Bronchial epithelial cell (primary cell): ENCODE measurements at regions not wholly inside any gene's neighbourhood (a gene's known extent, or its start where the extent isn't known, plus 50 kb on each side); places are given as distances from the start of the nearest gene placed in this dataset.

ENCODE experiments used
- DNase-seq: peaks from one replicate; pipeline ENCODE4 v3.0.0-alpha.2; 2010; ENCODE audit warnings: low read depth
- FAIRE-seq: peaks from 2 replicates; lab custom pipeline; 2011; peaks lifted over from hg19 to GRCh38; lab: Jason Lieb, UNC
- H3K27me3 ChIP-seq: 2 replicates; pipeline ENCODE4 v1.5.1; 2011; ENCODE audit warnings: low read length; ENCODE audit not compliant: control insufficient read depth, insufficient read depth
- H3K36me3 ChIP-seq: 2 replicates; pipeline ENCODE4 v1.5.1; 2011; ENCODE audit warnings: low read length; ENCODE audit not compliant: control insufficient read depth, insufficient read depth
- H3K4me3 ChIP-seq: 2 replicates; pipeline ENCODE4 v1.5.1; 2011; ENCODE audit warnings: mild to moderate bottlenecking, low read depth, low read length, control low read depth
- CTCF ChIP-seq: IDR thresholded peaks from 2 replicates; pipeline ENCODE4 v1.5.1; 2011; ENCODE audit warnings: mild to moderate bottlenecking, moderate library complexity, low read length, control low read depth, inconsistent platforms; ENCODE audit not compliant: insufficient read depth, severe bottlenecking

- no peaks in the 10 kb centered on the region for H3K36me3 ChIP-seq
- no peak for FAIRE-seq
- no peaks in the 10 kb centered on the region for H3K27me3 ChIP-seq
- no peak for TF ChIP-seq CTCF
- no peak overlapping the region for H3K4me3 ChIP-seq
- no peak for DNase-seq
Observed at GRCh38 chr5:71834601-71835000, 115.5 kb downstream of the CARTPT start.

- FAIRE-seq: no peak
- no peaks in the 10 kb centered on the region for H3K36me3 ChIP-seq
- no peaks in the 10 kb centered on the region for H3K27me3 ChIP-seq
- no peak overlapping the region for H3K4me3 ChIP-seq
- TF ChIP-seq CTCF: no peak
- DNase-seq: no peak
Observed at GRCh38 chr5:71836084-71836483, 117.0 kb downstream of the CARTPT start.

- DNase-seq (no peak), FAIRE-seq (no peak)
- Histone ChIP-seq H3K36me3 (no peaks in the 10 kb centered on the region), H3K27me3 (no peaks in the 10 kb centered on the region), H3K4me3 (no peak overlapping the region)
- no peak for TF ChIP-seq CTCF
Observed at GRCh38 chr5:71836559-71837112, 117.6 kb downstream of the CARTPT start.

- Histone ChIP-seq H3K4me3 (no peak overlapping the region), H3K36me3 (no peaks in the 10 kb centered on the region), H3K27me3 (no peaks in the 10 kb centered on the region)
- FAIRE-seq (no peak), DNase-seq (no peak)
- TF ChIP-seq CTCF: no peak
Observed at GRCh38 chr5:71838286-71838685, 119.2 kb downstream of the CARTPT start.

GRCh38 chr5:71839096-71839884, 120.2 kb downstream of the CARTPT start:
- no peaks in the 10 kb centered on the region for H3K27me3 ChIP-seq
- no peak for FAIRE-seq
- no peak for DNase-seq
- H3K4me3 ChIP-seq: no peak overlapping the region
- TF ChIP-seq CTCF: no peak
- H3K36me3 ChIP-seq: no peaks in the 10 kb centered on the region
